ENCODE measurements at regions not wholly inside any gene's neighbourhood (a gene's known extent, or its start where the extent isn't known, plus 50 kb on each side); places are given as distances from the start of the nearest gene placed in this dataset.

- TF ChIP-seq CTCF (tag by site-specific recombination; IDR thresholded peaks at IDR 0.05) (no peak), ZNF701 (tag by site-specific recombination; IDR thresholded peaks at IDR 0.05) (no peak), SALL2 (tag by site-specific recombination; IDR thresholded peaks at IDR 0.05; ENCODE audit: borderline replicate concordance) (no peak), ZNF335 (tag by site-specific recombination; conservative IDR thresholded peaks at IDR 0.05) (no peak), ZNF621 (tag by site-specific recombination; IDR thresholded peaks at IDR 0.05) (no peak), ZNF202 (tag by site-specific recombination; IDR thresholded peaks at IDR 0.05; ENCODE audit: borderline replicate concordance) (no peak), AEBP2 (tag by site-specific recombination; IDR thresholded peaks at IDR 0.05; ENCODE audit: borderline replicate concordance) (no peak)
These were observed 182.9 kb upstream of the NUDT12 start for GRCh38 chr5:103745353-103746065.

Measured in HEK293 (cell line).